ENCODE measurements at regions not wholly inside any gene's neighbourhood (a gene's known extent, or its start where the extent isn't known, plus 50 kb on each side); places are given as distances from the start of the nearest gene placed in this dataset.

- FAIRE-seq (no peak), DNase-seq (ENCODE audit: low spot score) (no peak), ATAC-seq (no peak)
- Histone ChIP-seq H2AFZ (ENCODE audit: low read length) (no peak overlapping the region), H3K79me2 (ENCODE audit: insufficient read depth, low read length) (no peaks in the 10 kb centered on the region), H3K9me3 (ENCODE audit: low read length) (peaks cover 11% of the 10 kb centered on the region), H3K36me3 (replicated peaks in 1 of 2; ENCODE audit: control insufficient read depth in 1 of 2, insufficient read depth in 2 of 2, low read length in 2 of 2) (no peaks in the 10 kb centered on the region), H3K4me1 (ENCODE audit: insufficient read depth, low read length) (no peaks in the 10 kb centered on the region), H4K20me1 (ENCODE audit: insufficient read depth, low read length) (no peaks in the 10 kb centered on the region), H3K27ac (ENCODE audit: extremely low read length, insufficient read depth, low read length) (no peak overlapping the region), H3K27me3 (ENCODE audit: control insufficient read depth in 1 of 2, insufficient read depth in 2 of 2, low read length in 2 of 2) (no peaks in the 10 kb centered on the region; a peak in 3 of 5 replicates), H3K9ac (ENCODE audit: insufficient read depth, low read depth, low read length) (no peak overlapping the region), H3K4me2 (ENCODE audit: low read depth, low read length) (no peak overlapping the region), H3K4me3 (replicated peaks in 1 of 3; ENCODE audit: insufficient read depth in 1 of 3, low read depth in 2 of 3, low read length in 3 of 3) (no peak overlapping the region)
- no TSS peak for BruUV-seq (replicated peaks)
- POLR2A ChIA-PET: no interaction called here
- CTCF ChIA-PET (ENCODE audit: low intra/inter-chr PET ratio, low total read pairs): no interaction called here
- TF ChIP-seq BORCS8-MEF2B (CRISPR knock-in tag; IDR thresholded peaks at IDR 0.05) (no peak), ZNF724P (CRISPR knock-in tag; IDR thresholded peaks at IDR 0.05; ENCODE audit: borderline replicate concordance) (no peak), ARHGAP35 (CRISPR knock-in tag; IDR thresholded peaks at IDR 0.05; ENCODE audit: borderline replicate concordance) (no peak), ZNF543 (CRISPR knock-in tag; IDR thresholded peaks at IDR 0.05) (no peak), E2F5 (CRISPR knock-in tag; conservative IDR thresholded peaks at IDR 0.05) (no peak), ZNF781 (CRISPR knock-in tag; IDR thresholded peaks at IDR 0.05; ENCODE audit: borderline replicate concordance, not compliant biosample characterization) (no peak), ZNF296 (CRISPR knock-in tag; conservative IDR thresholded peaks at IDR 0.05) (no peak), ZNF263 (CRISPR knock-in tag; IDR thresholded peaks at IDR 0.05) (no peak), ZNF331 (CRISPR knock-in tag; IDR thresholded peaks at IDR 0.05) (no peak), ZNF747 (CRISPR knock-in tag; IDR thresholded peaks at IDR 0.05; ENCODE audit: borderline replicate concordance) (no peak), KDM1A (CRISPR knock-in tag; IDR thresholded peaks at IDR 0.05) (no peak), ARNT2 (CRISPR knock-in tag; IDR thresholded peaks at IDR 0.05; ENCODE audit: low read depth) (no peak)
- 57% methylated on average over 19 of the region's 22 CpGs for WGBS (ENCODE audit: low lambda C conversion rate)
- intact Hi-C loops (cut with micrococcal nuclease; ENCODE audit: unreplicated experiment): loop anchor here (5.0 kb wide), 1 partner anchor 83 kb away; no protein-coding TSS in a partner anchor
- in situ Hi-C loops (cut with HindIII; ENCODE audit: extremely low pct_ligation_motif_present, low pct_unique_long_range_greater_than_20kb): no loop called here
These were observed 1167.4 kb downstream of the BRD1 start for GRCh38 chr22:48660104-48660789.

Data from HepG2 (cell line).